LNCAP (cell line): ENCODE measurements at regions not wholly inside any gene's neighbourhood (a gene's known extent, or its start where the extent isn't known, plus 50 kb on each side); places are given as distances from the start of the nearest gene placed in this dataset.

Source experiments
- CTCF ChIP-seq: fragments of 450-650 bp; IDR thresholded peaks from 2 replicates; pipeline ENCODE4 v1.5.1; 2017; ENCODE audit warnings: mild to moderate bottlenecking

DNA sequence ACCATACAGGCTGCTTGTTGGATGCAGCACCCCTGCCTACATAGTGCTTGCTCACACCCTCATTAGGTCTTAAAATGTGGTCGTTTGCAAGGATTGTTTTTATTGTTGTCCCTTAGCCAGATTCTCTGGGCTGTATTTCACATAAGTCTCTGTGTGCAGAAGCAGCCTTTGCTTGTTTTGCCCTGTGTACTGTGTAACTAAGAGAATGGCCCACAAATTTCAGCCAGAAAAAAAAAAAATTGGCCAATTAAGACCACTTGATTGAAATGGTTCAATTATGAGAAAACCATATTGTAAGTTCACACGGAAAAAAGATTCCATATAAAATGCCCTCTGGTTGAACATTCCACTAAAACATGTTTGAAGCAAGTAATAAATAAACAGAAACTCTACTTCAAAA, 377.1 kb upstream of the SOX11 start:
- no peak for TF ChIP-seq CTCF

- TF ChIP-seq CTCF, result no peak
Measured at GRCh38 chr2:5315512-5315911, 376.7 kb upstream of the SOX11 start.

DNA sequence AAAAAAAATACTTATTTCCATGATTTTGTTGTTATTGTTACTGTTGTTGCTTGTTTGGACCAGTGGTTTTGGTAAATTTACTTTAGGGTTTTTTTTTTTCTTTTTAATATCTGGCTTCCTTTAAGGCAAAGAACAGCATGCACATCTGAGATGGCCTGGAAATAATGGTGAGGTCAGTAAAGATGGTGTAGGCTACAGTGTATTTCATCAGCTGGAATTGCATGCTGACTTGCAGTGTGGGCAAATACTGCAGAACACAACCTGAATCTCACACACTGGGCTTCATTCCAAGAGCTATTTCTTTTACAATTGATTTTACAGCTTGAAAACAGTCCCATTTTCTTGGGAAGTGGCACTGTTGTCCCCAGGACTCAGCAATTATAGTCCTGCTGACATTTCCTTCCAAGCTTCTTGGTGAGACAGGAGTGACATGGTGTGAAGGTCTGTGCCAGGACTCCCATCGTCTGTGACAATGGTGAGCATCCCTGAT, 376.1 kb upstream of the SOX11 start:
- no peak for TF ChIP-seq CTCF

DNA sequence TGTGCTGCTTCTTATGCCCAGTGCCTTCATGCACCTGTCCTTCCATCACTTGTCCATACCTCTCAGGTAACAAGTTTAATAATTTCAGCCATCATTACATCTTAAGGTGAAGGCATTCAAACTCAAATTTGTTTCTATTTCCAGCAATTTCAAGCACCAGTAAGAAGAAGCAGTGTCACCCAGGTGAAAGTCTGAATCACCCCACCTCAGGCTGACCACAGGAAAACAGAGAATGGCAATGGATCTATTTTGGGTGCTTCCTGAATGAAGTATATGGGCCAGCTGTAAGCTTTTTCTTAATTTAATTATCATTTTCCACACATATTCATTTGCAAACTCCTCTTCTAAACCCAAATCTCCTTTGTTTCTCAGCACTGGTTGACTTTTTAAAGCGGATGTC, 372.7 kb upstream of the SOX11 start:
- no peak for TF ChIP-seq CTCF

DNA sequence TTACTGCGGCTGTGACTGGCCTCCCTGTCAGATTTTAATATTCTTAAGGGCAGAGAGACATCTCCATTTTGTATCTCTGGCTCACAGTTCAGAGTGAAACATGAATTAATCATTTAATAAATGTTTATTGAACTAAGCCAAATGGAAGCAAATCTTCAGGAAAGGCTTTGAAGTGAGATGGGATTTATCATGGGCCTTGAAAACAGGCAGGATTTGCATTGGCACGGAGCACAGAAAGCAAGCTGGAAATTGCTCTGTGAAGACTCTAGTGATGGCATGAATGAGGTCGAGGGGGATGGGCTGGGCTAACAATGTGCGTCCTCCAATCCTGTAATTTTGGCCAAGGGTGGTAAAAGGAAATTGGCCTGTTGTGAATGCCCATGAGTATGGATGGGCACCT, 369.8 kb upstream of the SOX11 start:
- no peak for TF ChIP-seq CTCF

GRCh38 chr2:5325523-5325922, 366.7 kb upstream of the SOX11 start:
- no peak for TF ChIP-seq CTCF

DNA sequence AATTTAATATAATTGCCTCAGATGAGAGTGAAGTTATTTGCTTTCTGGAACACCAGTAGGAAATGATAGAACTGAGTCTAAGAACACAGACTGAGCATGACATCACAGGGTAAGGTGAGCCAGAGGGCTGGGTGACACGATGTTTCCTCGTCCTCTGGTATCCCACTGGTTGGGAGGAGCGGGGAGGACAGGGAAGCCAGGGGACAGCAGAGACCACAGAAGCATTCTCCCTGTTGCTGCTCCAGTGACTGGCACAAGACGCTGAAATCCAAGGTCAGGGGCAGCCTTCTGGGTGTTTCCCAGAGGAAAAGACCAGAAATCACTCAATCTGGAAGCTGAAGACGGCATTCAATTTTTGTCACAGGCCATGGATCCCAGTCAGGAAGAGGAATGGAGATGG, 363.4 kb upstream of the SOX11 start:
- no peak for TF ChIP-seq CTCF

GRCh38 chr2:5329763-5330162, 362.4 kb upstream of the SOX11 start:
- no peak for TF ChIP-seq CTCF
